ENCODE measurements at regions not wholly inside any gene's neighbourhood (a gene's known extent, or its start where the extent isn't known, plus 50 kb on each side); places are given as distances from the start of the nearest gene placed in this dataset.
"Not testable (repeated sequence)": the region's sequence is repeated elsewhere in the genome, so short reads cannot be mapped to it uniquely, and the experiment has no call there.

DNA sequence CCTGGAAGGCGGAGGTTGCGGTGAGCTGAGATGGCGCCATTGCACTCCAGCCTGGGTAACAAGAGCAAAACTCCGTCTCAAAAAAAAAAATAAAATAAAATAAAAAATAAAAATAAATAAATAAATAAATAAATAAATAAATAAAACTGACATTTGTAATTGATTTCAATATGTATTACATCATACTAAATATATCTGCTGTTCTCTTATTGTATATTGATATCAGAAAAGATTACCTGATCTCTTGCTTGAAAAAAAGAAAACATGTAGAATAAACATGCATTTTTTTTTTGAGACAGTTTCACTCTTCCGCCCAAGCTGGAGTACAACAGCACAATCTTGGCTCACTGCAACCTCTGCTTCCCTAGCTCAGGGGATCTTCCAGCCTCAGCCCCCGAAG is 81.0 kb upstream of the JARID2 start:
- DNase-seq (ENCODE audit: low read depth in 2 of 2): not testable (repeated sequence)

- no peak for DNase-seq (ENCODE audit: low read depth in 2 of 2)
Observed at GRCh38 chr6:15166121-15166520, 79.7 kb upstream of the JARID2 start.

DNA sequence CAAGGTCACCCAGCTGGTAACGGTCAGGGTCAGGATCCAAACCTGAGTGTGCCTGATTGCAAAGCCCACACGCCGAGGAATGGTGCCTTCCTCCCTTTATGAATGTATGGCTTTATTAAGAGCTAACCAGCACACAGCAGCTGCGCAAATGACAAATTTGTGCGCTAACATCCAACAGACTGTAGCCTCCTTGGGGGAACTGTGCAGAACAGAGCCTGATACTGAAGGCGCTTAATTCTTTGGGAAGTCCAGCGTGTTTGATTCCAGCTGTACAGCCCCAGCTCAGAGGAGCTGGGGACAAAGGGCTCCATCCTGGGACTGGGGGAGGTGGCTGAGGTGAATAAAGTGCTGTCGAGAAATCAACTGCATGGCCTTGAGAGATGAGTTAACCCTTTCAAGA is 75.7 kb upstream of the JARID2 start:
- no peak for DNase-seq (ENCODE audit: low read depth in 2 of 2)

DNA sequence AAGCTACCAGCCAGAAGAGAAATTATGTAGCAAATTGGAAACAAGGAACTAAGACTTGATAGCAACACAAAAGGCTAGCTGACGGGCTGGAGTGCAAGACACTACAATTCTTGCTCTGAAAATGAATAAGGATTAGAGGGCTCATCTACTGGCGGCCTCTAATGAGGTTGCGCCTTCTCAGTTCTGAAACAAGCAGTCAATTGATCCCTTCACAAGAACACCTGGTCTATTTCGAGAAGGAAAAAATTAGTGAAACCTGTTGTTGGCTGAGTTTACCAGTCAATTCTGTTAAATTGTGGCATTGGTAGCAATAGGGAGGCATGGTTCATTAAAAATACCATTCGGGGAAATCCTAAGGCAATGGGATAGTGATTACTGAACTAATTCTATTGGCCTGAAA is 74.8 kb upstream of the JARID2 start:
- DNase-seq (ENCODE audit: low read depth in 2 of 2): no peak

GRCh38 chr6:15176816-15177370 is 69.0 kb upstream of the JARID2 start:
- DNase-seq (ENCODE audit: low read depth in 2 of 2): no peak

DNA sequence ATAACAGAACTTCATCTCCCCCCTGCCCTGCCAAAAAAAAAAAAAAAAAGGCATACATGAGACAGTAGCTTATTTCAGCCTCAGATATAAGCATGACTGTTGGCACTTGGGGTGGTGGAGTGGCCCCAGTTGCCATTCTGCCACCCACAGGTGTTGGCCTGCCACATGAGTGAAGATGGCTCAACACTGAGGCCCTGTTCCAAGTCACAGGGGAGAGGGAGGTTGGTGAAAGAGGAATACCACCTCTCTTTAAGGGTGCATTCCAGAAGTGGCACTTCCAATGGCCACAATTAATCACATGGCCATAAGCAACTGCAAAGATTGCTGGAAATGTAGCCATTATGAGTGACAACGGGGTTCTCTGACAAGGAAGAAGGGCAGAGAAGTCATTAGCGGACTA is 61.9 kb upstream of the JARID2 start:
- DNase-seq (ENCODE audit: low read depth in 2 of 2): peak in 1 of 2 donors; percentile 10

GRCh38 chr6:15184441-15184861 is 61.4 kb upstream of the JARID2 start:
- peak in 1 of 2 donors; percentile 8 for DNase-seq (ENCODE audit: low read depth in 2 of 2)

DNA sequence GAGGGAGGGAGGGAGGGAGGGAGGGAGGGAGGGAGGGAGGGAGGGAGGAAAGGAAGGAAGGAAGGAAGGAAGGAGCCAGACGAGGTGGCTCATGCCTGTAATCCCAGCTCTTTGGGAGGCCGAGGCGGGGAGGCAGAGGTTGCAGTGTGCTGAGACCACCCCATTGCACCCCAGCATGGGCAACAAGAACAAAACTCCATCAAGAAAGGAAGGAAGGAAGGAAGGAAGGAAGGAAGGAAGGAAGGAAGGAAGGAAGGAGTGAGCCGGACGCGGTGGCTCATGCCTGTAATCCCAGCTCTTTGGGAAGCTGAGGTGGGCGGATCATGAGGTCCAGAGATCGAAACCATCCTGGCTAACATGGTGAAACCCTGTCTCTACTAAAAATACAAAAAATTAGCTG is 60.8 kb upstream of the JARID2 start:
- DNase-seq (ENCODE audit: low read depth in 2 of 2): not testable (repeated sequence)

DNA sequence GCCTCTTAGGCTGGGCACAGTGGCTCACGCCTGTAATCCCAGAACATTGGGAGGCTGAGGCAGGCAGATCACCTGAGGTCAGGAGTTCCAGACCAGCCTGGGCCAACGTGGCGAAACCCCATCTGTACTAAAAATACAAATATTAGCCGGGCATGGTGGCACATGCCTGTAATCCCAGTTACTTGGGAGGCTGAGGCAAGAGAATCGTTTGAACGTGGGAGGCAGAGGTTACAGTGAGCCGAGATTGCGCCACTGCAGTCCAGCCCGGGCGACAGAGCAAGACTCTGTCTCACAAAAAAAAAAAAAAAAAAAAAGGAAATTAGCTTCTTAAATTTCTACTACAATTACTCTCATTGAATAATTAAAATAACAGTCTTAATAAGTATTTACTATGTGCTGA is 52.4 kb upstream of the JARID2 start:
- not testable (repeated sequence) for DNase-seq (ENCODE audit: low read depth in 2 of 2)

DNA sequence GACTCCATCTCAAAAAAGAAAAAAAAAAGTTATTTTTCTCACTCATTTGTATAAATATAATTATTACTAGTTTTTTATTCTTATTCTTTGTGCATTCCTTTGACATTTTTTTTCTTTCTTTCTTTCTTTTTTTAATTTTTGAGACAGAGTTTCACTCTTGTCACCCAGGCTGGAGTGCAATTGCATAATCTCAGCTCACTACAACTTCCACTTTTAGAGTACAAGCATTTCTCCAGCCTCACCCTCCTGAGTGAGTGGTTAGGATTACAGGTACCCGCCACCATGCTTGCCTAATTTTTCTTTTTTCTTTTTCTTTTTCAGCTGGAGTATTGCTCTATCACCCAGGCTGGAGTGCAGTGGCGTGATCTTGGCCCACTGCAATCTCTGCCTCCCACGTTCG is 51.4 kb upstream of the JARID2 start:
- DNase-seq (ENCODE audit: low read depth in 2 of 2): no peak

Data from stimulated activated CD4-positive, alpha-beta T cell treated with anti-CD3 and anti-CD28 coated beads, Interleukin-1b, Interleukin-23, amount 100 ng/mL, for 1 hour (primary cell).